Esophagus squamous epithelium (tissue), 5 donors: ENCODE measurements at regions not wholly inside any gene's neighbourhood (a gene's known extent, or its start where the extent isn't known, plus 50 kb on each side); places are given as distances from the start of the nearest gene placed in this dataset.

Source experiments
- DNase-seq: peaks from one replicate; lab custom pipeline; 2025; lab: John Stamatoyannopoulos, UW
- H3K27ac ChIP-seq, 4 donors: fragments of 200-600 bp; sonication (generic); one replicate each; pipeline ENCODE4 v1.5.1; 2016 to 2019; ENCODE audit warnings: mild to moderate bottlenecking in 1 of 4
- H3K27me3 ChIP-seq, 4 donors: fragments of 200-600 bp; sonication (generic); 1 replicate in 3 of 4; 2 replicates in 1 of 4; pipeline versions ENCODE4 v1.5.1 to v1.6.0; 2017 to 2021; ENCODE audit warnings: antibody characterized with exemption in 1 of 4
- H3K36me3 ChIP-seq, 3 donors: fragments of 200-600 bp; sonication (generic); one replicate each; pipeline ENCODE4 v1.5.1; 2016 to 2019
- H3K4me1 ChIP-seq, 3 donors: fragments of 200-600 bp; sonication (generic); one replicate each; pipeline ENCODE4 v1.5.1; 2017 to 2019
- H3K4me3 ChIP-seq, 4 donors: fragments of 200-600 bp; sonication (generic); 1 replicate in 3 of 4; 2 replicates in 1 of 4; pipeline ENCODE4 v1.5.1; 2016 to 2019; ENCODE audit warnings: mild to moderate bottlenecking in 2 of 4, moderate library complexity in 1 of 4
- H3K9me3 ChIP-seq, 3 donors: fragments of 200-600 bp; sonication (generic); one replicate each; pipeline ENCODE4 v1.5.1; 2016 to 2019
- POLR2A ChIP-seq, 4 donors: fragments of 450-650 bp; IDR thresholded peaks; one replicate each; pipeline ENCODE4 v1.6.1; 2017; ENCODE audit warnings: antibody characterized with exemption in 4 of 4, mild to moderate bottlenecking in 4 of 4, moderate library complexity in 3 of 4
- WGBS, 2 donors: methylation state at CpG; one replicate each; pipeline ENCODE4 v1.1.5; 2018; 5-methylcytosine and 5-hydroxymethylcytosine counted together
- intact Hi-C: fragments of 100-400 bp; cut with DNase I; formaldehyde crosslinking; loops from one replicate; pipeline ENCODE4 v1.15.0; 2022
- TF ChIP-seq, protein P1 (sequence below), 6 experiments: fragments of 450-650 bp in 4 of 6; fragments of 200-600 bp in 2 of 6; sonication (generic) in 2 of 6; IDR thresholded peaks; one replicate each; pipeline ENCODE4 v1.5.1; 2016 to 2019; ENCODE audit warnings: antibody characterized with exemption in 6 of 6, mild to moderate bottlenecking in 4 of 6, moderate library complexity in 4 of 6
- donor health status: DM: yes; HTN: yes; CAD: no.

DNA sequence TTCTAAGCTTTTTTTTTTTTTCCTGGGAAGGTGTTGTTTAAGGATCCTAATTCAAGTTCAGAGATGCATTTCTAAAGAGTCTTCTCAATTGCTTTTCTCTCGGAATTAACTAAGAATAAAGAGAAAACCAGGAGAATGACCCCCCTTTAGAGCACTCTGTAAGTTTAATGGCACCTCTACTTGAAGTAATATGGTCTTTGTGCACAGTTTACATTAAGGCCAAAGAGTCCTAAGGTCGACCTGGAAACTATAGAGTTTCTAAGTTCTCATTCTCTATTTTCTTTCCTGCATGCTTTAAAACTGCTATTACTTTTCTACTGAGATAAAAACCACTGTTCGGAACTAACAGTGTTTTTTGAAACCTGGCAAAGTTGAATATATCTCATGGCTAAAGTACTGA, 923.1 kb upstream of the CDH10 start:
- Histone ChIP-seq H3K36me3 (no peaks in the 10 kb centered on the region), H3K9me3 (peaks cover 0 to 27% (median 16%) of the 10 kb centered on the region in 3 donors), H3K4me1 (no peaks in the 10 kb centered on the region), H3K4me3 (no peak overlapping the region), H3K27me3 (no peaks in the 10 kb centered on the region), H3K27ac (no peak overlapping the region)
- WGBS, 2 donors, result 40 to 49% methylated on average over 3 of the region's 3 CpGs
- intact Hi-C loops, result no loop called here
- no peak for DNase-seq
- TF ChIP-seq, protein P1, sequence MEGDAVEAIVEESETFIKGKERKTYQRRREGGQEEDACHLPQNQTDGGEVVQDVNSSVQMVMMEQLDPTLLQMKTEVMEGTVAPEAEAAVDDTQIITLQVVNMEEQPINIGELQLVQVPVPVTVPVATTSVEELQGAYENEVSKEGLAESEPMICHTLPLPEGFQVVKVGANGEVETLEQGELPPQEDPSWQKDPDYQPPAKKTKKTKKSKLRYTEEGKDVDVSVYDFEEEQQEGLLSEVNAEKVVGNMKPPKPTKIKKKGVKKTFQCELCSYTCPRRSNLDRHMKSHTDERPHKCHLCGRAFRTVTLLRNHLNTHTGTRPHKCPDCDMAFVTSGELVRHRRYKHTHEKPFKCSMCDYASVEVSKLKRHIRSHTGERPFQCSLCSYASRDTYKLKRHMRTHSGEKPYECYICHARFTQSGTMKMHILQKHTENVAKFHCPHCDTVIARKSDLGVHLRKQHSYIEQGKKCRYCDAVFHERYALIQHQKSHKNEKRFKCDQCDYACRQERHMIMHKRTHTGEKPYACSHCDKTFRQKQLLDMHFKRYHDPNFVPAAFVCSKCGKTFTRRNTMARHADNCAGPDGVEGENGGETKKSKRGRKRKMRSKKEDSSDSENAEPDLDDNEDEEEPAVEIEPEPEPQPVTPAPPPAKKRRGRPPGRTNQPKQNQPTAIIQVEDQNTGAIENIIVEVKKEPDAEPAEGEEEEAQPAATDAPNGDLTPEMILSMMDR (IDR thresholded peaks at IDR 0.05), result no peak
- TF ChIP-seq POLR2A (IDR thresholded peaks at IDR 0.05), result no peak

- TF ChIP-seq, protein P1 (IDR thresholded peaks at IDR 0.05), result no peak
- no peak for TF ChIP-seq POLR2A (IDR thresholded peaks at IDR 0.05)
- Histone ChIP-seq H3K27ac (no peak overlapping the region), H3K9me3 (peaks cover 0 to 15% (median 8%) of the 10 kb centered on the region in 3 donors), H3K27me3 (no peaks in the 10 kb centered on the region), H3K4me1 (no peaks in the 10 kb centered on the region), H3K36me3 (no peaks in the 10 kb centered on the region), H3K4me3 (no peak overlapping the region)
- intact Hi-C loops, result no loop called here
- no peak for DNase-seq
Measured at GRCh38 chr5:25562656-25563055, 917.9 kb upstream of the CDH10 start.

- intact Hi-C loops, result no loop called here
- Histone ChIP-seq H3K4me3 (no peak overlapping the region), H3K4me1 (no peaks in the 10 kb centered on the region), H3K36me3 (no peaks in the 10 kb centered on the region), H3K27me3 (no peaks in the 10 kb centered on the region), H3K27ac (no peak overlapping the region), H3K9me3 (no peaks in the 10 kb centered on the region)
- WGBS, 2 donors, result 47 to 68% methylated on average over 2 of the region's 2 CpGs
- no peak for DNase-seq
- TF ChIP-seq, protein P1 (IDR thresholded peaks at IDR 0.05), result no peak
- TF ChIP-seq POLR2A (IDR thresholded peaks at IDR 0.05), result no peak
Measured at GRCh38 chr5:25554077-25554476, 909.3 kb upstream of the CDH10 start.

DNA sequence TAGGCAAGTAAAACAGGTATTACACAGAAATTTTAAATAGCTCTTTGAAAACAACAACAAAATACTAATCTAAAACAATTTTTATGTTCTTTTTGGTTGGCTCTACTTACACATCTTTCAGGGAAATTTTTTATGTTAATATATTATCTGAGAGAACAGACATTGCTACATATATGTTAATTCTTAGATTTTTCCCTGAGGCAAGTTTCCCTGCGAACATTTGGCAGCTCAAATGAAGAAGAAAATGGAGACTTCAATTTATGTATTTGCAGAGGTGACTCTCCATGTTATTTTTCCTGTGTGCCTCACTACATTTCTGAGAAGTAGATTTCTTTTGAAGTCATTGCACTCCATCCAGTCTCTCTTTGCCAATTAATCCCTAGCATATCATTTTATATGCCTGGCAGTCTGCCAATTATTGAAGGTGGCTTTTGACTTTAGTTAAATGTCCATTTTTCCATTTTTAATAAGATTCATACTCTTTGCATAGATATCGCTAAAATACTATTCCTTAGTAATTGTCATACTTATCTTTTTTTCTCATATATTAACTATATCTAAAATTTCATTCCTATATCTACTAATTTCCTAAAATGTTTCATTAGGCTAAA, 908.2 kb upstream of the CDH10 start:
- 58 to 63% methylated on average over 2 of the region's 2 CpGs for WGBS, 2 donors
- Histone ChIP-seq H3K27ac (no peak overlapping the region), H3K4me3 (no peak overlapping the region), H3K9me3 (no peaks in the 10 kb centered on the region), H3K36me3 (no peaks in the 10 kb centered on the region), H3K4me1 (no peaks in the 10 kb centered on the region), H3K27me3 (no peaks in the 10 kb centered on the region)
- intact Hi-C loops, result no loop called here
- TF ChIP-seq POLR2A (IDR thresholded peaks at IDR 0.05), result no peak
- TF ChIP-seq, protein P1 (IDR thresholded peaks at IDR 0.05), result no peak
- DNase-seq, result no peak

GRCh38 chr5:25550793-25551192, 906.0 kb upstream of the CDH10 start:
- TF ChIP-seq POLR2A (IDR thresholded peaks at IDR 0.05), result no peak
- TF ChIP-seq, protein P1 (IDR thresholded peaks at IDR 0.05), result no peak
- H3K27me3 ChIP-seq, result no peaks in the 10 kb centered on the region
- intact Hi-C loops, result no loop called here
- DNase-seq, result no peak
- H3K36me3 ChIP-seq, result no peaks in the 10 kb centered on the region
- H3K4me3 ChIP-seq, result no peak overlapping the region
- H3K27ac ChIP-seq, result no peak overlapping the region
- H3K4me1 ChIP-seq, result no peaks in the 10 kb centered on the region
- H3K9me3 ChIP-seq, result no peaks in the 10 kb centered on the region
